Stimulated activated naive CD8-positive, alpha-beta T cell treated with anti-CD3 and anti-CD28 coated beads, Interleukin-15, amount 100 ng/mL, for 72 hours (primary cell): ENCODE measurements at regions not wholly inside any gene's neighbourhood (a gene's known extent, or its start where the extent isn't known, plus 50 kb on each side); places are given as distances from the start of the nearest gene placed in this dataset.
A peak's percentile ranks its signal among the peaks of the same experiment; 100 is the strongest.

Experiments used
- ATAC-seq: fragments of 150-1000 bp; cut with Tn5 transposase; 2 replicates; pipeline ENCODE4 v1.10.0; 2021; ENCODE audit warnings: mild to moderate bottlenecking, moderate library complexity
- DNase-seq, 2 donors: peaks; one replicate each; pipeline ENCODE4 v3.0.0; 2021 to 2022
- H3K27ac Mint-ChIP-seq, 2 donors: one replicate each; pipeline ENCODE4 v1.8.0; 2022; ENCODE audit warnings: mild to moderate bottlenecking in 2 of 2, mixed read lengths in 2 of 2, moderate library complexity in 2 of 2
- H3K27me3 Mint-ChIP-seq: one replicate; pipeline ENCODE4 v1.8.0; 2022; ENCODE audit warnings: mixed read lengths
- H3K4me1 Mint-ChIP-seq: one replicate; pipeline ENCODE4 v1.8.0; 2022; ENCODE audit warnings: mild to moderate bottlenecking, mixed read lengths
- H3K4me3 Mint-ChIP-seq, 2 donors: one replicate each; pipeline ENCODE4 v1.8.0; 2022; ENCODE audit warnings: mild to moderate bottlenecking in 2 of 2, mixed read lengths in 2 of 2, moderate library complexity in 1 of 2
- H3K9me3 Mint-ChIP-seq, 2 donors: one replicate each; pipeline ENCODE4 v1.8.0; 2022; ENCODE audit warnings: mixed read lengths in 2 of 2

DNA sequence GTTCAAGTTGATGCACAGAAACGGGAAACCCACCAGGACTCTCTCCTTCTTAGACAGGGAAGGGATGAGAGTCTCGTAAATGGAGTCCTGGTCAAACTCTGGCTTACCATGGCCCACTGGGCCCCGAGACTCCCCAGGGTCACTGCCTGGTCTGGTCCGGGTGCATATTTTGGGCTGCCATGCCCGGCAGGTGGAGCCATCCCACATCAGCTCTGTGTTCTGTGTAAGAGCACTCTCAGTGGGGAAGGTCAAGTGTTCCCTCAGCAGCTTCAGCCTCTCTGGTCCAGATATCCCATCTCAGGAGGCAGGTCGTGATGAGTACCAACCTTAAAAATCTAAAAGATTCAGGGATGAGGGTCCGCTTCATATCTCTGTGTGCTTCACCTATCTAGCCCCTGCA lies 138.8 kb downstream of the EDN3 start:
- Mint-ChIP-seq H3K9me3 (no peaks in the 10 kb centered on the region), H3K4me1 (peaks cover 7% of the 10 kb centered on the region), H3K27me3 (peaks cover 30% of the 10 kb centered on the region), H3K4me3 (no peak overlapping the region), H3K27ac (no peak overlapping the region)
- no peak for ATAC-seq
- no peak for DNase-seq

DNA sequence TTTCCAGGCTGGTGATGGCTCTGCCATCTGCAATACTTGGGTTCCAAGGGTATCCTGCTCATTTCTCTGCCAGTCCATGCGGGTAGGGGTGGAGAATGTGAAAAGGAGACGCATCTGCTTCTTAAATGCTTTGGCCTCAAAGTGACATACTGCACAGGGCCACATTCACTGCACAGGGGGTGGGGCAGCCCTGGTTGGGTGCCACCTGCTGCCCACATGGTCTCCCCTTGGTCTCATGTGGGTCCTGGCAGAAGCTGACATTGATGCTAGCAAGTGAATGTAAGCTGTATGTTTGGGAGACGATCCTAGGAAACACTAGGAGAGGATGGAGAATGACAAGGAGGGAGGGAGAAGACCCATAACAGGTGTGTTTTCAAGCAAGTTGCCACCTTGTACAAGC lies 140.9 kb downstream of the EDN3 start:
- Mint-ChIP-seq H3K27me3 (peaks cover 51% of the 10 kb centered on the region), H3K27ac (no peak overlapping the region), H3K4me3 (no peak overlapping the region), H3K9me3 (no peaks in the 10 kb centered on the region), H3K4me1 (peaks cover 7% of the 10 kb centered on the region)
- DNase-seq (no peak), ATAC-seq (no peak)

GRCh38 chr20:59441860-59442810 lies 141.7 kb downstream of the EDN3 start:
- H3K27ac Mint-ChIP-seq: no peak overlapping the region
- ATAC-seq: no peak
- no peak for DNase-seq
- no peak overlapping the region for H3K4me3 Mint-ChIP-seq
- no peaks in the 10 kb centered on the region for H3K9me3 Mint-ChIP-seq
- peaks cover 7% of the 10 kb centered on the region for H3K4me1 Mint-ChIP-seq
- H3K27me3 Mint-ChIP-seq: peaks cover 59% of the 10 kb centered on the region

GRCh38 chr20:59443550-59443949 lies 143.1 kb downstream of the EDN3 start:
- Mint-ChIP-seq H3K4me3 (no peak overlapping the region), H3K9me3 (no peaks in the 10 kb centered on the region), H3K27ac (peak overlapping the region in 1 of 2 donors; percentile 37), H3K27me3 (peaks cover 74% of the 10 kb centered on the region), H3K4me1 (peaks cover 7% of the 10 kb centered on the region)
- ATAC-seq (no peak), DNase-seq (no peak)

DNA sequence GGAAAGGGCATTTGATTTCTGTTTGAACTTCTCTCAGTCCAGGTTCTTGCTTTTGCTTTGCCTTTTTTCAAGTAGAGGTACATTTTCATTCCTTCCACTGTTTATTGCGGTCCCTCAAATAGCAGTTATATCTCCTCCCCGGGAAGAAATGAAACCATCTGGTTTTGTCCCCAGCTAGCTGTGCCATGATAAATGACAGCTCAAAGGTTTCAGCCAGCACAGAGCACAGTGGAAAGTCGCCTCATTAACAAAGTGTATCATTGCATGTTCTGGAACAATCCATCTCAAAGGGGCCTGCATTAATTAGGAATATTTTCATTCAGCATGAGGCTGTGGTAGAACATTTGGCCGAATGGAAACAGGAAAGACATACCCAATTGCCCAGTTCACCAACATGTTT lies 146.0 kb downstream of the EDN3 start:
- H3K27ac Mint-ChIP-seq: no peak overlapping the region
- ATAC-seq: no peak
- DNase-seq: no peak
- no peaks in the 10 kb centered on the region for H3K9me3 Mint-ChIP-seq
- H3K4me3 Mint-ChIP-seq: no peak overlapping the region
- peaks cover 7% of the 10 kb centered on the region for H3K4me1 Mint-ChIP-seq
- peaks cover 95% of the 10 kb centered on the region for H3K27me3 Mint-ChIP-seq

DNA sequence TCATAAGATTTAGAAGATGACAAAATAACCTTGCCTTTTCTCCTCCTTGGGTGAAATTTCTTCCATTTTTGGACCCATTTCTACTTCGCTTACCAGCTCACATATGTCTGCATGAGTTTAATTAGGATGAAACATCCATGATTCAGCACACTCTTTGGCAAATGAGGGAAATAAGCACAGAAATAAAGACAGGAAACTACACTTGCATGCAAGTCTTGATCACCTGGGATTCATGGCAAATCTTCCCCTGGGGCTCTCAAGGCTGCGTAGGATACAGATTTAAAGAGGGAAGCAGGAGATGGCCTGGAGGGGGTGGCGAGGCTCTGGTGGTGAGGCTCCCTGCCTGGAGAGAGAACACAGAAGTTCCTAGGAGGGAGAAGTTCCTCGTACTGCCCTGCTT lies 147.8 kb downstream of the EDN3 start:
- Mint-ChIP-seq H3K27me3 (peaks cover 77% of the 10 kb centered on the region), H3K4me3 (no peak overlapping the region), H3K9me3 (no peaks in the 10 kb centered on the region), H3K4me1 (no peaks in the 10 kb centered on the region), H3K27ac (no peak overlapping the region)
- ATAC-seq (no peak), DNase-seq (no peak)

GRCh38 chr20:59448851-59449444 lies 148.5 kb downstream of the EDN3 start:
- ATAC-seq (no peak), DNase-seq (no peak)
- H3K27me3 Mint-ChIP-seq: peaks cover 70% of the 10 kb centered on the region
- no peak overlapping the region for H3K4me3 Mint-ChIP-seq
- H3K9me3 Mint-ChIP-seq: no peaks in the 10 kb centered on the region
- H3K27ac Mint-ChIP-seq: peak overlapping the region in 1 of 2 donors; percentile 86
- H3K4me1 Mint-ChIP-seq: no peaks in the 10 kb centered on the region

- Mint-ChIP-seq H3K4me1 (no peaks in the 10 kb centered on the region), H3K27ac (no peak overlapping the region), H3K4me3 (no peak overlapping the region), H3K9me3 (no peaks in the 10 kb centered on the region), H3K27me3 (peaks cover 48% of the 10 kb centered on the region)
- ATAC-seq: no peak
- no peak for DNase-seq
These were observed 150.7 kb downstream of the EDN3 start for GRCh38 chr20:59451066-59451630.

DNA sequence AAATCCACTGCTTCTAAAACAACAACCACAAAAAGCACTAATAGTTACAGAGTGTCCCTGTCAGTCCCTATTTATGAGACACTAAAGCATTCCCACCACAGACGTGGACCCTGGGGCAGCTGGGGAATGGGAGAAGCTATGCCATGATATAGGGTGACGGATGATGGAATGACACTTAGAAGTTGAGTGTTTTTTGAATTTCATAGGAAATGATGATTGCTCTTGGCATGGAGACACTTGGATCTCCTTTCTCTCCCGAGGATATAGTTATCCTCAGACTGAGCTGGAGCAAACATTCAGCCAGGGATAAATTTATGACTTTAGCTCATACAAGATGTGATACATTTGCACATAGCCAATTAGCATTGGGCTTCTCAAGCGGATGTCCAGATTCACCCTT lies 151.2 kb downstream of the EDN3 start:
- Mint-ChIP-seq H3K4me3 (no peak overlapping the region), H3K9me3 (no peaks in the 10 kb centered on the region), H3K27me3 (peaks cover 43% of the 10 kb centered on the region), H3K4me1 (no peaks in the 10 kb centered on the region), H3K27ac (no peak overlapping the region)
- DNase-seq (no peak), ATAC-seq (no peak)

DNA sequence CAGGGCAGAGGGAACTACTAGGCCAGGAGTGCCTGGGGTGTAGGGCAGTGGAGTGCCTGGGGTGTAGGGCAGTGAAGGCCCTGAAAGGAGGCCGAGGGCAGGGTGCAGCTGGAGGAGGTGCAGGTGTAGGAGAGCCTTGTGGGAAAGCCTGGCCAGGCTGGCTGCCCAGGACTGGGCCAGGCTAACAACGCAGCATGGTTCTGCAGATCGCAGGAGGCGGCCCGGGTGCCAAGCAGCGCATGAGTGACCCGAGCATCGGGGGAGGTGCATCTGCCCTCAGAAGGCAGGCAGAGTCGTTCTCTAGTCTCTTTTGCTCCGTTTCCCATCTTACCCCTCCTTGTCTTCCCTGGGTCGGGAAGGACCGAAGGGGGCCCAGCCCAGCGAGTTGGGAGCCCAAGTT lies 151.5 kb upstream of the PHACTR3 start:
- no peaks in the 10 kb centered on the region for H3K4me1 Mint-ChIP-seq
- H3K27ac Mint-ChIP-seq: no peak overlapping the region
- no peak overlapping the region for H3K4me3 Mint-ChIP-seq
- peaks cover 31% of the 10 kb centered on the region for H3K27me3 Mint-ChIP-seq
- ATAC-seq (no peak), DNase-seq (no peak)
- no peaks in the 10 kb centered on the region for H3K9me3 Mint-ChIP-seq

GRCh38 chr20:59453759-59454560 lies 150.4 kb upstream of the PHACTR3 start:
- Mint-ChIP-seq H3K27ac (no peak overlapping the region), H3K9me3 (no peaks in the 10 kb centered on the region), H3K4me1 (no peaks in the 10 kb centered on the region), H3K27me3 (peaks cover 20% of the 10 kb centered on the region), H3K4me3 (no peak overlapping the region)
- DNase-seq (no peak), ATAC-seq (no peak)

DNA sequence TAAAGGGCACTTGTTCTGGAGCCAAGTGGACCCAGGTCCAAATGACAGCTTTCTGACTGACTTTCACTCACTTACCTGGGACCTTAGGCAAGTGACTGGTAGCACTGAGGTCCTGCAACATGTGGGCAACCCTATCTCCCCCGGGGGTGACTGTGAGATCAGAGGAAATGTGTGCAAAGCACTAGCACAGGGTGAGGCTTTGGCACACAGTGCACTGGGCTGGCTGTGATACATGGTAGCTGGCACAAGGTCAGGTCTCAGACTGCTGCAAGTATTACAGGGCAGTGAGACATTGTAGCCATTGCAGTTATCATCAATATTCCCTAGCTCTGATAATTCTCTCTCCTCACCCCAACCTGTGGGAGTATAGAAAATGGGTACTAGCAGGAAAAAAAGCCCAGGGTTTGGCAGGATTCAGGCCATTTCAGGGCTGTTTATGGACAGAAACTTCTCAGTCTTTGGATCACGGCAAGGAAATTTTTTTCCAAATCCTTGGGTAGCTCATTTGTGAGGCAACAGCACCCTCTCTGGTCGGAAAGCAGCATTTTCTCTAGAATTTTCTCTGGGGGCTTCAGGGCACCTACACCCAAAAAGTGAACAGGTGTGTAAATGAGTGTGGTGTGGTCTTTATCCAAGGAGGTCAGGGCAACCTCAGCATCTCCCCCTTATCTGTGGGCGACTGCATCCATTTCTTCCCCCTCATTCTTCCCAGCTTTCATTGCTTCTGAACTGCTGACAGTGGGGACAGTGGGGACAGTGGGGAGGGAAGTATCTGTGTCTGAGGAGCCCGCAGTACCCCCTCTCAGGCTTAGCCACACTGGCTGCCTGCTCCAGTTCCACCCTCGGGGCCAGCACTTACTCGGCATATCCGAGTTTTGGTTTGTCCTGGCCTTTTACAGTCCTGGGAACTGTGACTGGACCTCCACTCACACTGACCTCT lies 148.7 kb upstream of the PHACTR3 start:
- H3K4me1 Mint-ChIP-seq: no peaks in the 10 kb centered on the region
- H3K27ac Mint-ChIP-seq: no peak overlapping the region
- H3K27me3 Mint-ChIP-seq: peaks cover 2% of the 10 kb centered on the region
- DNase-seq (no peak), ATAC-seq (peak; percentile 18)
- H3K4me3 Mint-ChIP-seq: no peak overlapping the region
- no peaks in the 10 kb centered on the region for H3K9me3 Mint-ChIP-seq

DNA sequence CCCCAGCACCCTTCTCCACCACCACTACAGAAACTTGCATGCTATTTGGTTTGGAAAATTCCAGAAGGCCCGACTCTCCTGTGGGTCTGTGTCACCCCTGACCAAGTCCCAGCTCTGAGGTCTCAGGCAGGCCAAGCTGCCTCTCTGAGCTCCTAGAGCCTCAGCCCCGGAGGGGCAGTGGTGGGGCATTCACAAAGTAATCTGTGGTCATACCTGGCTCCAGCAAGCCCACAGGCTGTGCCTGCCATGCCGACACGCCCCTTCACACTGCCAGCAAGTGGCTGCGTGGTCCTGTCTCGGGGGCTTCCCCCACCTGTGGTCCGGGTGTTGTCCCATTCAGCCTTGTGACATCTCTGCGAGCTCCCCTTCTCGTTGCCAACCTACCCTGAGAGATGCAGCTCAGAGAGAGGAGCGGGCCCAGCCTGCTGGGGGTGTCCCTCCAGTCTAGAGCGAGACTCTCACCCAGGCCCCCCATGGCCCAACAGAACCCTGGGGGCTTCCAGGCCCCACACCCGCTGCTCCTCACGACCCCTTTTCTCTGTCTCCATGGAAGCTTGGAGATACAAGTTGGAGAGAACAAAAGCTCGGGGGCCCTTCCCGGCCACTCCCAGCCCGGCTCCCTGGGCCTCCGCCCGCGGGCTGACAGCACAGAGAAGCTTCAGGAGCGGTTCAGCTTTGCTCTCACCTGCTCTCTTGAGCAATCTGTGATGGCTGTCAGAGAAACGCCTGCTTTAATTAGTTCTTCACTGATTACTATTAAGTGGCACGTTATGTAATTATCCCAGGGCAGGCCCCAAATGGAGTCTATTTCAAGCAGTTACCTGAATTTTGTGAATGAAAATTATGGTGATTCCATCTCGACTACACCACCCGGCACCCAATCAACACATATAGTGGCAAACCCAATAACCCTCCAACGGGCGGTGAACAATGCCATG lies 147.7 kb upstream of the PHACTR3 start:
- Mint-ChIP-seq H3K9me3 (no peaks in the 10 kb centered on the region), H3K27ac (no peak overlapping the region), H3K27me3 (no peaks in the 10 kb centered on the region), H3K4me3 (no peak overlapping the region), H3K4me1 (no peaks in the 10 kb centered on the region)
- no peak for ATAC-seq
- no peak for DNase-seq

GRCh38 chr20:59458645-59459044 lies 145.7 kb upstream of the PHACTR3 start:
- no peaks in the 10 kb centered on the region for H3K27me3 Mint-ChIP-seq
- no peak for ATAC-seq
- H3K9me3 Mint-ChIP-seq: no peaks in the 10 kb centered on the region
- H3K27ac Mint-ChIP-seq: peak overlapping the region in 1 of 2 donors; percentile 88
- no peak for DNase-seq
- no peaks in the 10 kb centered on the region for H3K4me1 Mint-ChIP-seq
- no peak overlapping the region for H3K4me3 Mint-ChIP-seq
